ENCODE measurements at regions not wholly inside any gene's neighbourhood (a gene's known extent, or its start where the extent isn't known, plus 50 kb on each side); places are given as distances from the start of the nearest gene placed in this dataset.

- Histone ChIP-seq H3K4me3 (ENCODE audit: low read length) (no peak overlapping the region), H3K9me3 (ENCODE audit: insufficient read depth, low read depth, low read length) (no peaks in the 10 kb centered on the region), H3K36me3 (ENCODE audit: insufficient read depth, low read length) (no peaks in the 10 kb centered on the region), H3K4me1 (ENCODE audit: insufficient read depth, low read length) (no peaks in the 10 kb centered on the region), H3K27me3 (ENCODE audit: insufficient read depth, low read length) (no peaks in the 10 kb centered on the region), H3K27ac (ENCODE audit: low read depth, low read length) (no peak overlapping the region), H3K9ac (ENCODE audit: low read depth, low read length) (no peak overlapping the region)
- 93% methylated on average over 5 of the region's 5 CpGs for WGBS
Observed at GRCh38 chr2:43160778-43161177, 65.6 kb downstream of the ZFP36L2 start.

GRCh38 chr2:43159797-43160196, 66.6 kb downstream of the ZFP36L2 start:
- WGBS: 88% methylated on average over 7 of the region's 7 CpGs
- Histone ChIP-seq H3K9me3 (ENCODE audit: insufficient read depth, low read depth, low read length) (no peaks in the 10 kb centered on the region), H3K27ac (ENCODE audit: low read depth, low read length) (no peak overlapping the region), H3K27me3 (ENCODE audit: insufficient read depth, low read length) (no peaks in the 10 kb centered on the region; the same call in 1 of the 2 replicates), H3K9ac (ENCODE audit: low read depth, low read length) (no peak overlapping the region), H3K36me3 (ENCODE audit: insufficient read depth, low read length) (no peaks in the 10 kb centered on the region), H3K4me1 (ENCODE audit: insufficient read depth, low read length) (no peaks in the 10 kb centered on the region), H3K4me3 (ENCODE audit: low read length) (no peak overlapping the region)

- Histone ChIP-seq H3K4me3 (ENCODE audit: low read length) (no peak overlapping the region), H3K9ac (ENCODE audit: low read depth, low read length) (no peak overlapping the region)
- WGBS: 78% methylated on average over 11 of the region's 11 CpGs
Observed at GRCh38 chr2:43158259-43158880, 68.0 kb downstream of the ZFP36L2 start.

GRCh38 chr2:43157506-43158246, 68.7 kb downstream of the ZFP36L2 start:
- Histone ChIP-seq H3K36me3 (ENCODE audit: insufficient read depth, low read length) (no peaks in the 10 kb centered on the region), H3K27me3 (ENCODE audit: insufficient read depth, low read length) (no peaks in the 10 kb centered on the region; the same call in 1 of the 2 replicates), H3K4me3 (ENCODE audit: low read length) (no peak overlapping the region), H3K4me1 (ENCODE audit: insufficient read depth, low read length) (peaks cover 5% of the 10 kb centered on the region; the same call in 1 of the 2 replicates), H3K27ac (ENCODE audit: low read depth, low read length) (no peak overlapping the region), H3K9ac (ENCODE audit: low read depth, low read length) (no peak overlapping the region), H3K9me3 (ENCODE audit: insufficient read depth, low read depth, low read length) (no peaks in the 10 kb centered on the region)
- WGBS: 88% methylated on average over 14 of the region's 14 CpGs

More at GRCh38 chr2:43158259-43158880, 68.0 kb downstream of the ZFP36L2 start:
- Histone ChIP-seq H3K27me3 (ENCODE audit: insufficient read depth, low read length) (no peaks in the 10 kb centered on the region; the same call in 1 of the 2 replicates), H3K4me1 (ENCODE audit: insufficient read depth, low read length) (no peaks in the 10 kb centered on the region), H3K36me3 (ENCODE audit: insufficient read depth, low read length) (no peaks in the 10 kb centered on the region), H3K9me3 (ENCODE audit: insufficient read depth, low read depth, low read length) (no peaks in the 10 kb centered on the region), H3K27ac (ENCODE audit: low read depth, low read length) (no peak overlapping the region)

- H3K4me1 ChIP-seq (ENCODE audit: insufficient read depth, low read length): peaks cover 10% of the 10 kb centered on the region; the same call in 1 of the 2 replicates
- no peak overlapping the region for H3K4me3 ChIP-seq (ENCODE audit: low read length)
- no peaks in the 10 kb centered on the region; the same call in 1 of the 2 replicates for H3K27me3 ChIP-seq (ENCODE audit: insufficient read depth, low read length)
- H3K9me3 ChIP-seq (ENCODE audit: insufficient read depth, low read depth, low read length): no peaks in the 10 kb centered on the region
- no peak overlapping the region for H3K9ac ChIP-seq (ENCODE audit: low read depth, low read length)
- no peaks in the 10 kb centered on the region for H3K36me3 ChIP-seq (ENCODE audit: insufficient read depth, low read length)
- 94% methylated on average over 13 of the region's 13 CpGs for WGBS
- H3K27ac ChIP-seq (ENCODE audit: low read depth, low read length): no peak overlapping the region
Observed at GRCh38 chr2:43155851-43156411, 70.5 kb downstream of the ZFP36L2 start.

- Histone ChIP-seq H3K36me3 (ENCODE audit: insufficient read depth, low read length) (no peaks in the 10 kb centered on the region), H3K4me3 (ENCODE audit: low read length) (no peak overlapping the region), H3K27ac (ENCODE audit: low read depth, low read length) (no peak overlapping the region), H3K9ac (ENCODE audit: low read depth, low read length) (no peak overlapping the region), H3K9me3 (ENCODE audit: insufficient read depth, low read depth, low read length) (no peaks in the 10 kb centered on the region), H3K27me3 (ENCODE audit: insufficient read depth, low read length) (no peaks in the 10 kb centered on the region; the same call in 1 of the 2 replicates), H3K4me1 (ENCODE audit: insufficient read depth, low read length) (peaks cover 10% of the 10 kb centered on the region; the same call in 1 of the 2 replicates)
- WGBS: 83% methylated on average over 5 of the region's 5 CpGs
Observed at GRCh38 chr2:43154685-43155084, 71.7 kb downstream of the ZFP36L2 start.

- WGBS: 86% methylated on average over 11 of the region's 11 CpGs
- no peak overlapping the region for H3K4me3 ChIP-seq (ENCODE audit: low read length)
- H3K36me3 ChIP-seq (ENCODE audit: insufficient read depth, low read length): no peaks in the 10 kb centered on the region
- no peaks in the 10 kb centered on the region for H3K9me3 ChIP-seq (ENCODE audit: insufficient read depth, low read depth, low read length)
- peaks cover 10% of the 10 kb centered on the region; the same call in 1 of the 2 replicates for H3K4me1 ChIP-seq (ENCODE audit: insufficient read depth, low read length)
- no peak overlapping the region for H3K9ac ChIP-seq (ENCODE audit: low read depth, low read length)
- no peaks in the 10 kb centered on the region; the same call in 1 of the 2 replicates for H3K27me3 ChIP-seq (ENCODE audit: insufficient read depth, low read length)
- no peak overlapping the region for H3K27ac ChIP-seq (ENCODE audit: low read depth, low read length)
Observed at GRCh38 chr2:43152741-43153647, 73.4 kb downstream of the ZFP36L2 start.

GRCh38 chr2:43152186-43152585, 74.2 kb downstream of the ZFP36L2 start:
- peaks cover 10% of the 10 kb centered on the region; the same call in 1 of the 2 replicates for H3K4me1 ChIP-seq (ENCODE audit: insufficient read depth, low read length)
- H3K27ac ChIP-seq (ENCODE audit: low read depth, low read length): no peak overlapping the region
- H3K4me3 ChIP-seq (ENCODE audit: low read length): no peak overlapping the region
- WGBS: 84% methylated on average over 8 of the region's 8 CpGs
- H3K9me3 ChIP-seq (ENCODE audit: insufficient read depth, low read depth, low read length): no peaks in the 10 kb centered on the region
- no peaks in the 10 kb centered on the region; the same call in 1 of the 2 replicates for H3K27me3 ChIP-seq (ENCODE audit: insufficient read depth, low read length)
- H3K36me3 ChIP-seq (ENCODE audit: insufficient read depth, low read length): no peaks in the 10 kb centered on the region
- no peak overlapping the region for H3K9ac ChIP-seq (ENCODE audit: low read depth, low read length)

- Histone ChIP-seq H3K4me3 (ENCODE audit: low read length) (no peak overlapping the region), H3K27ac (ENCODE audit: low read depth, low read length) (no peak overlapping the region), H3K36me3 (ENCODE audit: insufficient read depth, low read length) (no peaks in the 10 kb centered on the region), H3K9ac (ENCODE audit: low read depth, low read length) (no peak overlapping the region), H3K4me1 (ENCODE audit: insufficient read depth, low read length) (peaks cover 15% of the 10 kb centered on the region), H3K9me3 (ENCODE audit: insufficient read depth, low read depth, low read length) (no peaks in the 10 kb centered on the region), H3K27me3 (ENCODE audit: insufficient read depth, low read length) (no peaks in the 10 kb centered on the region)
- 94% methylated on average over 9 of the region's 9 CpGs for WGBS
Observed at GRCh38 chr2:43149482-43150107, 76.8 kb downstream of the ZFP36L2 start.

GRCh38 chr2:43146083-43146482, 80.3 kb downstream of the ZFP36L2 start:
- WGBS: 57% methylated on average over 5 of the region's 5 CpGs

More at GRCh38 chr2:43146083-43146482, 80.3 kb downstream of the ZFP36L2 start:
- H3K27ac ChIP-seq (ENCODE audit: low read depth, low read length): no peak overlapping the region
- no peak overlapping the region for H3K4me3 ChIP-seq (ENCODE audit: low read length)
- H3K36me3 ChIP-seq (ENCODE audit: insufficient read depth, low read length): no peaks in the 10 kb centered on the region
- no peaks in the 10 kb centered on the region for H3K9me3 ChIP-seq (ENCODE audit: insufficient read depth, low read depth, low read length)
- H3K9ac ChIP-seq (ENCODE audit: low read depth, low read length): no peak overlapping the region
- H3K4me1 ChIP-seq (ENCODE audit: insufficient read depth, low read length): peaks cover 5% of the 10 kb centered on the region; the same call in 1 of the 2 replicates
- H3K27me3 ChIP-seq (ENCODE audit: insufficient read depth, low read length): no peaks in the 10 kb centered on the region

Data from HUES64 (cell line).